IPS-18a (cell line): ENCODE measurements at regions not wholly inside any gene's neighbourhood (a gene's known extent, or its start where the extent isn't known, plus 50 kb on each side); places are given as distances from the start of the nearest gene placed in this dataset.

ENCODE experiments used
- H3K27ac ChIP-seq: one replicate; pipeline ENCODE4 v1.5.1; 2013; ENCODE audit warnings: low read length
- H3K27me3 ChIP-seq: one replicate; pipeline ENCODE4 v1.6.1; 2013; ENCODE audit warnings: mild to moderate bottlenecking, low read length; ENCODE audit not compliant: control insufficient read depth, insufficient read depth
- H3K36me3 ChIP-seq: one replicate; pipeline ENCODE4 v1.6.1; 2013; ENCODE audit warnings: low read depth, low read length; ENCODE audit not compliant: control insufficient read depth
- H3K4me1 ChIP-seq: one replicate; pipeline ENCODE4 v1.6.1; 2013; ENCODE audit warnings: low read depth, low read length; ENCODE audit not compliant: control insufficient read depth
- H3K4me3 ChIP-seq: one replicate; pipeline ENCODE4 v1.5.1; 2013; ENCODE audit warnings: low read length
- H3K9ac ChIP-seq: one replicate; pipeline ENCODE4 v1.6.1; 2013; ENCODE audit warnings: mild to moderate bottlenecking, low read length, moderate library complexity
- H3K9me3 ChIP-seq: one replicate; pipeline ENCODE4 v1.6.1; 2013; ENCODE audit warnings: low read depth, low read length; ENCODE audit not compliant: control insufficient read depth

DNA sequence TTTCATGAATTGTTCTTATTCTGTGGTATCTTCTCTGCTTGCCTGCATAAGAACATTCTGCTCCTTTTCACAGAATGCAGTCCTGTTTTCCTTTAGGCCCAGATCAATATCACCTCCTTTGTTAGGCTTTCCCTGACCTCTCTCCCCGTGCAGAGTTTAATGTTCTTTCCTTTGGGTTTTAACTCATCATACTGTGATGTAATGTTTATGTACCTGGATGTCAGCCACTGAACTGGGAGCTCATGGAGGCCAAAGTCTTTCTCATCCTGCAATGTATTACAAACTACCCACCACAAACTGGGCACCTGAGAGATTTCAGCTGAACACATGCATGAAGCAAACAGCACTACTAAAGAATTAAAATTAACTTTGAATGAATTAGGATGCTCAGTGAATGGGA lies 192.8 kb upstream of the RORA start:
- Histone ChIP-seq H3K27ac (no peak overlapping the region), H3K27me3 (no peaks in the 10 kb centered on the region), H3K9ac (no peak overlapping the region), H3K4me1 (peaks cover 16% of the 10 kb centered on the region), H3K36me3 (no peaks in the 10 kb centered on the region), H3K9me3 (no peaks in the 10 kb centered on the region), H3K4me3 (no peak overlapping the region)

DNA sequence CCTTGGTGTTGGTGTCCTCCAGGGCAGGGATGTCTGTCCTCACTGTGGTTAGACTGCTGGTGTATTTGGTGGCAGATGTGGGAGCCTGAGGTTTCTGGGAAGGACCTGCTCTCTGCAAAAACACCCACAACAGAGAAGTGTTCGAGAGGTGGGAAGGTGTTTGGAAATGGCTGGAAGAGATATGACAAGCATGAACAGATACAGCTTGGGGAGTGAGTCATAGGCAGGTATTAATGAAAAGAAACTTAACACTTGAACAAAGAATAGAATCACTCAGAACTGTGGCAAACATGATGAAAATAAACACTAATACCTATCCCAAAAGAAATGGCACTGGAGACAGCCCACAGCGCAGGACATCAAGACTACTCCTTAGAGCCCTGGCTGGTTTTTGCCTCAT lies 192.4 kb upstream of the RORA start:
- no peak overlapping the region for H3K27ac ChIP-seq
- no peak overlapping the region for H3K9ac ChIP-seq
- no peak overlapping the region for H3K4me3 ChIP-seq
- H3K9me3 ChIP-seq = no peaks in the 10 kb centered on the region
- no peaks in the 10 kb centered on the region for H3K36me3 ChIP-seq
- peaks cover 16% of the 10 kb centered on the region for H3K4me1 ChIP-seq
- no peaks in the 10 kb centered on the region for H3K27me3 ChIP-seq

DNA sequence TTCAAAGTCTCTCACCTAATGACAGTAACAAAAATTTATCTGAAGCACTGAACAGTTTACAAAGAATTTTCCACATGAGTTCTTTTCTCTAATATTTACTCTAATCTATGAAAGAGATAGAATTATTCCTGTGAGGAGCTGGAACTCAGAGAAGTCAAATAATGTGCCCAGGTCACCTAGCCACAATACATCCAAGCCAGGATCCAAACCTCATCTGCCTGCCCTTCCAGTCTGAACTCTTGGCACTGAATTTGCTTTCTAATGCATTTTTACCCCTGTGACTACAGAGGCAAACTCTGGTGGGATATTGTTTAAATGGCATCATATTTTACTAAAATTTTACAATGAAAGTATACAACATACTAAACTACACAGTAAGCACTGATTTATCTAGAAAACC lies 191.4 kb upstream of the RORA start:
- no peak overlapping the region for H3K9ac ChIP-seq
- no peaks in the 10 kb centered on the region for H3K36me3 ChIP-seq
- no peak overlapping the region for H3K27ac ChIP-seq
- H3K9me3 ChIP-seq = no peaks in the 10 kb centered on the region
- H3K4me3 ChIP-seq = no peak overlapping the region
- peaks cover 7% of the 10 kb centered on the region for H3K4me1 ChIP-seq
- H3K27me3 ChIP-seq = no peaks in the 10 kb centered on the region

DNA sequence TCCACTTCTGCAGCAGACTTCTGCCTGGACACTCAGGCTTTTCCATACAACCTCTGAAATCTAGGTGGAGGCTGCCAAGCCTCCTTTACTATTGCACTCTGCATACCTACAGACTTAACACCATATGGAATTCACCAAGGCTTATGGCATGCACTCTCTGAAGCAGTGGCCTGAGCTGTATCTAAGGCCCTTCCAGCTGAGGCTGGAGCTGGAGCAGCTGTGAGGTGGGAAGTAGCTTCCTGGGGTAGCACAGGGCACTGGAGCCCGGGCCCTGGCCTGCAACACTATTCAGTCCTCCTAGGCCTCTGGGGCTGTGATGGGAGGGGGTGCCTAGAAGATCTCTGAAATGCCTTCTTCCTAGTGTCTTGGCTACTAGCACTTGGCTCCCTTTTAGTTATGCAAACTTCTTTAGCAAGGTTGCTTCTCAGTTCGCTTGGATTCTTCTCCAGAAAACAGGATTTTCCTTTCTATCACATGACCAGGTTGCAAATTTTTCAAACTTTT lies 186.6 kb upstream of the RORA start:
- Histone ChIP-seq H3K36me3 (no peaks in the 10 kb centered on the region), H3K4me3 (no peak overlapping the region), H3K9ac (no peak overlapping the region), H3K4me1 (no peaks in the 10 kb centered on the region), H3K27me3 (no peaks in the 10 kb centered on the region), H3K9me3 (no peaks in the 10 kb centered on the region), H3K27ac (no peak overlapping the region)

DNA sequence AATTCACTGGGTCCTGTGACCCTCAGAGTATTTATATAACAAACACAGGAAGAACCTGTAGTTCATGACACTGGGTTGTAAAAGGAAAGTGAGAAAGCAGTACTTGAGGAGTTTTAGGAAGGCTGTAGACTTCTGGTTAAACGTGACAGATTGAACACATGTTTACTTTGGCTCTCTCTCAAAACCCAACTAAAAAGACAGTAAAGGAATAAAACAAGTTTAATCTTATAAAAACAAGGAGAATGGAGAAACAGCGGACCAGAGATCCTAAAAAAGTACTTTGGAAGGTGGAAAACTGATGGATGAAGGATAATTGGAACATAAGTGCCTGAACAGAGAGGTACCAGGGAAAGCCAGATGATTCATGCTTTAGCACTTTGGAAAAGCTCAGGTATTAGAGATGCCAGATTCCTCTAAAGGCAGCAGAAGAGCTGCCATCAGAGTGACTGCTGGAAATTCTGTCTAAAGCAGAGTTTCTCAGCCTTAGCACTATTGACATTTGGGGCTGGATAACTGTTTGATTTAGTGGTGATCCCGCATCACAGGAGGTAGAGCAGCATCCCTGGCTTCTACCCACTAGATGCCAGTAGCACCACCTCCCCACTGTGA lies 182.9 kb upstream of the RORA start:
- Histone ChIP-seq H3K36me3 (no peaks in the 10 kb centered on the region), H3K4me1 (no peaks in the 10 kb centered on the region), H3K9me3 (no peaks in the 10 kb centered on the region), H3K27ac (no peak overlapping the region), H3K27me3 (no peaks in the 10 kb centered on the region), H3K9ac (no peak overlapping the region), H3K4me3 (no peak overlapping the region)

DNA sequence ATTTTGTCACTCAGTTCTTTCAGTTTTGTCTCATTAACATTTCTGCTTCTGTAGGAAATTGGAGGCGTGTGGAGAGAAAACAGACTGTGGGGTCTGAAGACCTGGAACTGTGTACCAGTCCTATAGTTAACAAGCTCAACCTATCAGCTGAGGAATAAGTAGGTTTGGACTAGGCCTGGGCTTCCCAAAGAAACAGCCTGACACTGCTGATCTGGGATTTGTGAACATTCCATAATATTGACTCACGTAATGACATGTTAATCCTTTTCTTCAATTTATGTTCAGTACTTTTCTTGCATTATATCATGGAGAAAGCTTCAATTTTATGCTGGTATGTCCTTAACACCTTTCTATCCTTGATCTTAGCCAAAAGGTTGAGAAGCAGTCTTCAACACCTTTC lies 181.6 kb upstream of the RORA start:
- no peaks in the 10 kb centered on the region for H3K9me3 ChIP-seq
- no peak overlapping the region for H3K9ac ChIP-seq
- H3K36me3 ChIP-seq = no peaks in the 10 kb centered on the region
- H3K27me3 ChIP-seq = no peaks in the 10 kb centered on the region
- H3K4me3 ChIP-seq = no peak overlapping the region
- H3K27ac ChIP-seq = no peak overlapping the region
- H3K4me1 ChIP-seq = no peaks in the 10 kb centered on the region

DNA sequence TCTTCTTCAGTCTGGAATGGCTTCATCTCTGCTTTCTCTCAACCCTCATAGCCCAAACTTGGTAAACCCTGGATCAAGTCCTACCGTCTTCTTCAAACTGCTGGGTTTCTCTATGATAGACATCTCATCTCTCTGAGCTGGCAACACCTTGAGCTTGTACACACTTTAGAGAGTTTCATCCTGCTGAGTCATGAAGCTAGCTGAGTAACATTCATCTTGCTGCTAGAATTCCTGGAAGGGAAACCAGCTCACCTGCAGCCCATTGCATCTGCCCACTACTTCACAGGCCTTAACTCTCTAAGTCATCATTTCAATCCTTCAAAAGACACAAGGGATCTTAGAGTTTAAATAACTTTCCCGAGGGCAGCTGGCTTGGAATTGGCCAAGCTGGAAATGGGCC lies 175.5 kb upstream of the RORA start:
- no peaks in the 10 kb centered on the region for H3K36me3 ChIP-seq
- no peaks in the 10 kb centered on the region for H3K27me3 ChIP-seq
- H3K4me3 ChIP-seq = no peak overlapping the region
- H3K9me3 ChIP-seq = no peaks in the 10 kb centered on the region
- H3K4me1 ChIP-seq = no peaks in the 10 kb centered on the region
- no peak overlapping the region for H3K27ac ChIP-seq
- H3K9ac ChIP-seq = no peak overlapping the region

DNA sequence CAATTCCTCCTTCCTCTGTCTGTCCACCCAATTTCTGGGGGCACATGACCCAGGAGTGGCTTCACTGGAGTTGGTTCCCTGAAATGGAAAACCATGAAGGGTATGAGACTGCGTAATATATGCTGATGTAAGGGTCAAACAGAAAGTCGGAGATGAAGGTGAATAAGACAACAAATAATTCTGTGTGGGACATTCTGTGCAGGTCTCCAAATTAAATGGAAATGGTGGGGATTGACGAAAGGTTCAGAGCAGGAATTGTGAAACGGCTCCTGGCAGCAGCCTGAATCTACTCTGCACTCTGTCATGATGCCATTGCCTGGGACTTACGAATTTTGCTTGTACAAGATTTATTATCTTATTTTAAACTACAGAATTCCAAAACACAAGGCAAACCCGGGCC lies 174.8 kb upstream of the RORA start:
- H3K4me1 ChIP-seq = no peaks in the 10 kb centered on the region
- H3K27me3 ChIP-seq = no peaks in the 10 kb centered on the region
- no peaks in the 10 kb centered on the region for H3K36me3 ChIP-seq
- H3K27ac ChIP-seq = no peak overlapping the region
- no peaks in the 10 kb centered on the region for H3K9me3 ChIP-seq
- H3K4me3 ChIP-seq = no peak overlapping the region
- H3K9ac ChIP-seq = no peak overlapping the region

DNA sequence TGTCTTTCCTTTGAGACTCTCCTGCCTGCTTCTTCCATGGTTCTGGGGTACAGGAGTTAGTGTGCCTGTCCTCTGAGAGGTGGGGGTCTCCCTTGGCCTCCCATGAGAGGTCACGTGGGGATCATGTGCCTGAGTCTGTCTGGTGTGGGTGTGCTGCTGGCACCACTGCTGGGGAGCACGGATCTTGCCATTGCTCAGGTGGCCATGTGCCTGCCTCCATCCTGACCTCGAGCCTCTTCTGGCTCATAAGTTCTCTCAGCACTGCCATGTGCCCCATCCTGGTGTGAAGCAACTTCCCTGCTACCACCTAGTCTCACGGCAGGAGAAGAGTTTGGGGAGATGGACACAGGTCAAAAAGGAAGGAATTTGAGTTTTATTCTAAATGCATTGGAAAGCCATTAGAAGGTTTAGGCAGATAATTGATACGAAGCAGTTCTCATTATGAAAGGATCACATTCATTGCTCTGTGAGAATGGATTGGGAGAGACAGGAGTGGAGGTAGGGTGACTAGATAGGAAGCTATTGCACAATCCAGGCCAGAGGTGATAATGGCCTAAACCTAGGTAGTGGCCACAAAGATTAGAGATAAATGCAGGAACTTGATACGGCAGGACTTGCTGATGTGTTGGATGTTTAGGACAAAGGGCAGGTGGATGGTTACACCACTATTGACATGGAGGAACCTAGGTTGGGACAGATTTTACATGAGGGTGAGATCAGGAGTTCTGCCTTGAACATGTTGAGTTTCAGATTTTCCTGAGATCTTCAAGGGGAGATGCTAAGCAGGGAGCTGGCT lies 173.0 kb upstream of the RORA start:
- H3K27ac ChIP-seq = no peak overlapping the region
- no peaks in the 10 kb centered on the region for H3K9me3 ChIP-seq
- no peak overlapping the region for H3K9ac ChIP-seq
- H3K36me3 ChIP-seq = no peaks in the 10 kb centered on the region
- H3K4me1 ChIP-seq = no peaks in the 10 kb centered on the region
- no peak overlapping the region for H3K4me3 ChIP-seq
- H3K27me3 ChIP-seq = no peaks in the 10 kb centered on the region

DNA sequence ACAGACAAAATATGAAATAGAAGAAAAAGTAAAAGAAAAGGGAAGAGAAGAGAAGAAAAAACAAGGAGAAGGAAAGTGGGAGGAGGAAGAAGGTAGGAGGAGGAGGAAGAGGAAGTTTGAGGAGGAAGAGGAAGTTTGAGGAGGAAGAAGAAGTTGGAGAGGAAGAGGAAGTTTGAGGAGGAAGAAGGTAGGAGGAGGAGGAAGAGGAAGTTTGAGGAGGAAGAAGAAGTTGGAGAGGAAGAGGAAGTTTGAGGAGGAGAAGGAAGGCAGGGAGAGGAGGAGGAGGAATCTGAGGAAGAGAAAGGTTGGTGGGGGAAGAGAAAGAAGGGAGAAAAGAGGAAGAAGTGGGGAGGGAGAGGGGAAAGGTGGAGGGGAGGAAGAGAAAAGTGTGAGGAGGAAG lies 169.2 kb upstream of the RORA start:
- H3K27me3 ChIP-seq = no peaks in the 10 kb centered on the region

DNA sequence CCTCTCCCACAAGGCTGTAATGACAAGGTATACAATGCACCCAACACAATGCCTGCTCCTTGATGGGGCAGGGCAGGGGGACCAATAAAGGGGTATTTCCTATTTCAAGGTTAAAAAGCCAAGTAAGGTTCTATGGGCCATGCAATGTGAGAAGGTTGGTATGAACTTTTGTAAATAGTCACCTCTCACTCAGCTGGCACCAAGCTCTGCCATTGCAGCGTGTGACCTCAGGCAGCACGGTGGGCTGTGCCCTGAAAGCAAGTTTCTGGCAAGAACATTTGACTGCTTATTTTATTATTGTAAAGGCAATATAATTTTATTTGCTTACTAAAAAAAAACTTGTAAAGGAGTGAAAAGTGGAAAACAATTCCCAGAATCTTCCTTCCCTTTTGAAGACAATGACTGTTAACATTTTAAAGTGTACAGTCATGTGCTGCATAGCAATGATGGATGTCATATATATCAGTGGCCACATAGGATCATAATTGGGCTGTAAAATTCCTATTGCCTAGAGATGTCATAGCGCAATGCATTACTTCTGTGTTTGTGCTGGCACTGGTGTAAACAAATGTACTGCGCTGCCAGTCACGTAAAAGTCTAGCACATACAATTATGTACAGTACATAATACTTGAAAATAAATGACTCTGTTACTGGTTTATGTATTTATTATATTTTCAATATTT lies 167.3 kb upstream of the RORA start:
- Histone ChIP-seq H3K4me1 (no peaks in the 10 kb centered on the region), H3K4me3 (no peak overlapping the region), H3K27me3 (no peaks in the 10 kb centered on the region), H3K9me3 (no peaks in the 10 kb centered on the region), H3K9ac (no peak overlapping the region), H3K36me3 (no peaks in the 10 kb centered on the region), H3K27ac (no peak overlapping the region)

More for the DNA sequence above, 169.2 kb upstream of the RORA start:
- H3K9me3 ChIP-seq = no peaks in the 10 kb centered on the region
- no peak overlapping the region for H3K9ac ChIP-seq
- H3K36me3 ChIP-seq = no peaks in the 10 kb centered on the region
- no peaks in the 10 kb centered on the region for H3K4me1 ChIP-seq
- no peak overlapping the region for H3K4me3 ChIP-seq
- H3K27ac ChIP-seq = no peak overlapping the region
